NCI-H2196 treated with DMSO at 0.1 percent for 48 hours (cell line): ENCODE measurements at regions not wholly inside any gene's neighbourhood (a gene's known extent, or its start where the extent isn't known, plus 50 kb on each side); places are given as distances from the start of the nearest gene placed in this dataset.

Source experiments
- DNase-seq: peaks from one replicate; lab custom pipeline; 2025; ENCODE audit not compliant: unreplicated experiment; lab: John Stamatoyannopoulos, UW

DNA sequence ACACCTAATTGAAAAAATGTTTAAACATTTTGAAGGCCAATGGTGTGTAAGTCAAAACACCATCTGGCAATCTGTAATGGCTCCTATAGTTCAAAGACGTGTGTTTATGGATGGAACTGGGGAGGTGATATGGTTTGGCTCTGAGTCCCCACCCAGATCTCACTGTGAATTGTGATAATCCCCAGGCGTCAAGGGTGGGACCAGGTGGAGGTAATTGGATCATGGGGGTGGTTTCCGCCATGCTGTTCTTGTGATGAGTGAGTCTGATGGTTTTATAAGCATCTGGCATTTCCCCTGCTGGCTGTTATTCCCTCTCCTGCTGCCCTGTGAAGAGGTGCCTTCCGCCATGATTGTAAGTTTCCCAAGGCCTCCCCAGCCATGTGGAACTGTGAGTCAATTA is 52.2 kb downstream of the ADRA2C start:
- no peak for DNase-seq

GRCh38 chr4:3819210-3819919 is 53.2 kb downstream of the ADRA2C start:
- DNase-seq = no peak

DNA sequence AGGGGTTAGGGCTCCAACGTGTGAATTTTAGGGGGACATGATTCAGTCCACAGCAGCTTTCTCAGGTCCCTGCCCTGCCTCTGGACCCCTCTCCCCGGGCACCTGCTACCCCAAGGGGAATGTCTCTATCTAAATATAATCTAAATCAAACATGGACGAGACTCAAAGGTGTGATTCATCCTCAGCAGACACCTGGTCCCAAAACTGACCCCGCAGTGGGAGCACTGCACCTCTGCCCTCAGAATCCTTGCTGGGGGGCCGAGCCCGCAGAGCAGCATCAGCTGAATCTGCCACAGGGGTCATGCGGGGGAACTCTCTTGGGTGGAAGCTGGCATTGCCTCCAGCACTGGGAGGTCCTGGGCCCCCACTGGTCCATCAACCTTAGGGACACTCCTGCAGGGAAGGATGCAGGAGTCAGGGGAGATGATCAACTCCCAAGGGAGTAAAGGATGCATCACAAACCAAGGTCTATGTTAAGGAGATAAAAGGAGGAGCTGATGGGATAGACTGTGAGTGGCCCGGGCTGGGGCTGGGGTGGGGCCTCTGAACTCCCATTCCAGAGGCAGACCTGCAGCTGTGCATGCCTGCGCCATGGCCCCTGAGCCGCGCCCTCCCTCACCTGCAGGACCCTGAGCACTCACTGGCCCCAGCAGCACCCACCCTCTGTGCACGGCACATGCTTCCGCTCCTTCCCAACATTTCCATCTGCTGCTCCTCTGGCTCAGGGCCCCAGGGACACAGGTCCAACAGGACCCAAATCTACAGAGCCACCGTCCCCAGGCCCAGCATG is 54.0 kb downstream of the ADRA2C start:
- no peak for DNase-seq

- DNase-seq = no peak
Measured at GRCh38 chr4:3820806-3821579, 54.8 kb downstream of the ADRA2C start.

DNA sequence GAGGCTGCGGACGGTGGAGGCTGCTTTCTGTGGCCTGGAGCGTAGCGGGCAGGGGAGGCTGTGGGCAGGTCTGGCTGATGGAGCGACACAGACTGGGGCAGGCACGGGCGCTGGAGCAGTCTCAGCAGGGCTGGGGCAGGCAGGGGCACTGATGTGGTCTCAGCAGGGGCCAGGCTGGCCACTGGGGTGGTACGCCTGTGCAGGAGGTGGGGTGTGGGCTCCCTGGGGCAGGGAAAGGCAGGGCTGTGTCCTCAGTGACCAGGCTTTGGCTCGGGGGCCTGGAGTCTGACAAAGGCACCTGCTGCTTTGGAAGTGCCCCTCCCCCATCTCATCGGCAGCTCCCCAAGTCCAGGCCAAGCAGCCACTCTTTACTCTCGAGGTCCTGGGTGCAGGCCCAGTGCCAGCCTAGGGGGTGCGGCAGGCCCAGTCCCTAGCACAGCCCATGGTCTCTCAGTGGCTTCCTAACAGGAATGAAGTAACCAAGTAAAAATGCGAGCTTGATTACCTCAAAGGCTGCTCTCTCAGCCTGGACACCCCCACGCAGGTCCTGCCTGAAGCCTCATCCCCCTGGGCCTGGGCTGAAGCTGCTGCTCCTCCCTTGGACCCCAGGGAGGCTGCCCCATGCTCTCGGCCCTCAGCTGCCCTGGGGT is 55.5 kb downstream of the ADRA2C start:
- no peak for DNase-seq

GRCh38 chr4:3822230-3822947 is 56.2 kb downstream of the ADRA2C start:
- DNase-seq = no peak

GRCh38 chr4:3823496-3824341 is 57.5 kb downstream of the ADRA2C start:
- DNase-seq = no peak

- DNase-seq = no peak
Measured at GRCh38 chr4:3824521-3825270, 58.5 kb downstream of the ADRA2C start.

GRCh38 chr4:3825530-3825929 is 59.3 kb downstream of the ADRA2C start:
- no peak for DNase-seq

DNA sequence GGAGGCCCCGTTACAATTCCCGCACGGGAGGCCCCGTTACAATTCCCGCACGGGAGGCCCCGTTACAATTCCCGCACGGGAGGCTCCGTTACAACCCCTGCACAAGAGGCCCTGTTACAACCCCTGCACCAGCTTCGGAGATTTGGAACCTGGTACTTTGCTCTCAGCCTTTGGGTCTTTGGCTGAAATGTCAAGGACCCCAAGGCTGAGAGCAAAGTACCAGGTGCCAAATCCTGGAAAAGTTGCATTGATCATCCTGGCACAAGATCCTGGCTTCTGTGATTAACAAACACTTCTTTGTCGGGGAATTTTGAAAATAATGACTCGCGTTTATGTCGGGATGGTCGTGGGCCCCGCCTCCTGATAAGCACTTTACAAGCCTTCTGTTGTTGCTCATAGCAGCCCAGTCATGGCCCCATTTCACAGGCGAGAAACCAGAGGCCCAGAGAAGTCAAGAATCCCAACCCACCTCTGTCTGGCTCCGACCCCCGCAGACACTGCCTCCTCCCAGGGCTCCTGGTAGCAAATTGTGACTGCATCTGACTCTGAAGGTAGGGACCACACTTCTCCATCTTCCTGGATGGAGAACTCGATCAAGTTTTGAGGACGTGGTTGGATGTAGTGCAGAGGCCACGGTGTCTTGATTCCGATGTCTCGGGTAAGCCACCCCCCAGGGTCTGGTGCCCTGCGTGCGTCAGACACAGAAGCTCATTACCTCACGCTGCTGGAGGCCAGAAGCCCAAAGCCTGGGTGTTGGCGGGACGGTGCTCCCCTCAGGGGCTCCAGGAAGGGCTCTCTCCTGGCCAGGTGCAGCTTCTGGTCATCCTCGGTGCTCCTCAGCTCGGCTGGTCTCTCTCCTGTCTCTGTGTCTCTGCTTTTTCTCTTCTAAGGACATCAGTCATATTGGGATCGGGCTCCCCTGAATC is 60.3 kb downstream of the ADRA2C start:
- no peak for DNase-seq

DNA sequence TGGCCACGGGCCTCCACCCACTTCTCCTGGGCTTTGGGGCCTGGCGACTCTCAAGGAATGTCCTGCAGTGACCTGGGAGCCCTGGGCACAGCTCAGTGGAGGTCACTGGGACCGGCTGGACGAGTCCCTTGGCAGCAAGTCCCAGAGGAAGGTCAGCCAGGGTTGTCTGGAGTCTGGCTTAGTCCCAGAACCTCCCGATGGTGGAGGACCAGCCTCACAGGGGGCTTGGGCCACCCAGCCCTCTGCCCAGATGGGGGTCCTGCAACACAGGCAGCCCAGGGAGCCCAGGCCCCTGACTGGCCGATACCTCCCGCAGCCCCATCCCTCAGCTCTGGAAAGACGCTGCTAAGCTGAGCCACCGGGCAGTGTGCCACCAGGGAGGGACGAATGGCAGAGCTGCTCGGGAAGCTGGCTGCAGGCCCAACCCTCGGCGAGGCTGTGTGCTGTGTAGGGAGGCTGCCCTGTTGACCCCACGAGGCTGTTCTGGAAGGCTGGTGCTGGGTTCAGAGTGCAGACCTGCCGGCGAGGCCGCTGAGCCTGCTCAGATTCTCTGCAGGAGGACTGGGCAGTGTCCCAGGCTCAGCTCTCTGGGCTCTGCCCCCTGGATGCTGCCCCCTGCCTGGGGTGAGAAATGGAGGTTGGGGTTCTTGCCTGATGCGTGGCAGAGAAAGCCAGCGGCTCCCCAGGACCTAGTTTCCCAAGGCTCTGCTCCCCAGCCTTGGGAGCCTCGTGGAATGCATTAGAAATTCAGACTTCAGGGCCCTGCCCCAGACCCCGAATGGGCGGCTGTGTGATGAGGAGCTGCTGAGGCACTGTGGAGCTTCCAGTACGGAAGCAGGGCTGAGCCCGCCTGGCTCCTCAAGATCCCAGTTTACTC is 61.7 kb downstream of the ADRA2C start:
- DNase-seq = peak; percentile 77

DNA sequence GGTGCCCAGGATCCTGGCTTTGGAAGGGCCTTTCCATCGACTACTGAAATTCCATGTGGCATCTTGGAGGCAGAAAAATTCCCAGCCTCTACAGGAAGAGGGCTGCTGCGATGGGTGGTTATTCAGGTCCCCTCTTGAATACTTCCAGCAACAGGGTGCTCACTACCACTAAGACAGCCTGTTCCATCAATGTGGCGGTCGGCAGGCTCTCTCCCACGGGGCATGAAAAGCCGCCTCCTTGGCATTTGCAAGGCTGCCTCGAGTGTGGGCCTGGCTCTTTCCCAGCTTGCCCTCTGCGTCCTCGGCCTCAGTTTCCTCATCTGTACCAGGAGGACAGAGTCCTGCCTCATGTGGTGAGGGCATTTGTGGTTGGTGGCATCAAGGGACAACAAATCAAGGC is 62.4 kb downstream of the ADRA2C start:
- no peak for DNase-seq

- DNase-seq = no peak
Measured at GRCh38 chr4:3829211-3829955, 63.2 kb downstream of the ADRA2C start.

DNA sequence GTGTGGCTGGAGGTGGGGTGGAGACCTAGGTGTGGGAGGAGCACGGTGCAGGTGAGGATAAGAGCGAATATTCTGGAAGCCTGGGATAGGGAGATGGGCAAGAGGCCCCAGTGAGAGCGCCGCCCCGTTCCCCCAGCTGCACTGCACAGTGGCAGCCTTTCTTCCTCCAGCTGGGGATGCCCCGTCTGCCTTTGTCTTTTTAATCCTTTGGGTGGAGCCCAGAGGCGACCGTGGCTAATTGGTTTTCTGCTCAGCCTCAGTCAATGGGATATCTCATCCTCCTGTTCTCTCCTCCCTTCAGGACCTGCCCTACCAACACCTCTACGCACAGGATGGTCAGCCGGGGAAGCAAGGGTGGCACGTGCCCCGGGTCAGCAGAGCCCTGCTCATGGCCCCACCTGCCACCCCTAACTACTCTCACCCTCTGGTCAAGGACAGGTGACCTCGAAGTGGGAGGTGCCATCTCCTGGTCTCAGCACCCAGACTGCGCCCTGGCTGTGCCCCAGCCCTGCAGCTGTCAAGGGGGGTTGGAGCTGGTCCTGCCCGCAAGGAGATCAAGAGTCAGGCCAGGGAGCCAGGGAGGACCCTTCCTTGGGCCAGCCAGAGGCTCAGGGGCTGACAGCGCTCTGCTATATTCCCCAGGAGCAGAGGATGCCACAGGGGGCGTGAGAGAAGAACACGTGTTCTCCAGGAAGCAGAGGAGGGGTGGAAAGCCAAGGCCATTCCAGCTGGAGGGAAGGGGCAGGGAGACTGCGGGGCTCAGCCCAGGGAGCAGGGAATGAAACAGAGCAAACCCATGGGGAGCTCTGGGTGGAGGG is 64.0 kb downstream of the ADRA2C start:
- DNase-seq = no peak

- no peak for DNase-seq
Measured at GRCh38 chr4:3830774-3831528, 64.8 kb downstream of the ADRA2C start.
